HFFc6 (cell line): ENCODE measurements at regions not wholly inside any gene's neighbourhood (a gene's known extent, or its start where the extent isn't known, plus 50 kb on each side); places are given as distances from the start of the nearest gene placed in this dataset.

Source experiments
- DNase-seq: peaks from one replicate; pipeline ENCODE4 v3.0.0-alpha.2; 2018
- H3K27ac Mint-ChIP-seq: 2 replicates; pipeline ENCODE4 v1.8.0; 2020; ENCODE audit warnings: mild to moderate bottlenecking, mixed read lengths
- H3K27me3 Mint-ChIP-seq: 2 replicates; pipeline ENCODE4 v1.8.0; 2021; ENCODE audit warnings: mild to moderate bottlenecking, moderate library complexity, mixed read lengths; ENCODE audit not compliant: insufficient read depth
- H3K36me3 Mint-ChIP-seq: 2 replicates; pipeline ENCODE4 v1.8.0; 2021; ENCODE audit warnings: low read depth, mixed read lengths
- H3K4me1 Mint-ChIP-seq: 2 replicates; pipeline ENCODE4 v1.8.0; 2020; ENCODE audit warnings: low read depth, mixed read lengths
- H3K4me3 Mint-ChIP-seq: 2 replicates; pipeline ENCODE4 v1.8.0; 2020; ENCODE audit warnings: mild to moderate bottlenecking, moderate library complexity, mixed read lengths
- H3K9me3 Mint-ChIP-seq: 2 replicates; pipeline ENCODE4 v1.8.0; 2020; ENCODE audit warnings: mild to moderate bottlenecking, mixed read lengths
- TF ChIP-seq, protein P1 (sequence below): fragments of 200-600 bp; sonication (generic); IDR thresholded peaks from 2 replicates; pipeline ENCODE4 v1.5.0; 2021; ENCODE audit warnings: antibody characterized with exemption, mild to moderate bottlenecking

DNA sequence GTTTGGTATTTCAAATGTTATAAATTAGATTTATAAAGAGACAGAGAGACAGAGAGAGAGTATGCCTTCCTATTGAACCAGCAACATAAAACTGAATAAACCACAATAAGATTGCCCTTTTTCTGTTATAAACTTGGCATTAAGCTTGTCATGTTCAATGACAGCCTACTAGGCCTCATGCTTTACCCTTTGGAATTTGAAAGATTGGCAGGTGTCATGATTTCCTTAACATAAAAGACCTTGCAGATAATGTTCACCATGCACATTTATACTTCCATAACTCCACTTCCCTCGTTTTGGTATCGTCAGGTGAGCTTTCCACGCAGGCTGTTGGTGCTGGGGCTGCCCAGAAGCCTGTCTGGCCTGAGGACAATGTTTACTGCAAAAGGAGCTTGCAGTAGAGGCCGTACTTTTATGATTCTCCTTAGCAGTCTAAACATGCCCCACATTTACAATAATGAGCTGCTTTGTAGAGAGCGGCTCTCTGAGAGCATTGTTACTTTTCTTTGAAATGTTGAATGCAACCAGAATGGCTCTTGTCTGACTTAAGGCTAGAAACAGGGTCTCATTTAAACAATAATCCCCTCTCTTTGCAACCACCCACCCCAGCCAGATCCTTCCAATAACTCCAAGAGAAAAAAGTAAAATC, 379.1 kb upstream of the ATP5MC3 start:
- DNase-seq = no peak
- TF ChIP-seq, protein P1, sequence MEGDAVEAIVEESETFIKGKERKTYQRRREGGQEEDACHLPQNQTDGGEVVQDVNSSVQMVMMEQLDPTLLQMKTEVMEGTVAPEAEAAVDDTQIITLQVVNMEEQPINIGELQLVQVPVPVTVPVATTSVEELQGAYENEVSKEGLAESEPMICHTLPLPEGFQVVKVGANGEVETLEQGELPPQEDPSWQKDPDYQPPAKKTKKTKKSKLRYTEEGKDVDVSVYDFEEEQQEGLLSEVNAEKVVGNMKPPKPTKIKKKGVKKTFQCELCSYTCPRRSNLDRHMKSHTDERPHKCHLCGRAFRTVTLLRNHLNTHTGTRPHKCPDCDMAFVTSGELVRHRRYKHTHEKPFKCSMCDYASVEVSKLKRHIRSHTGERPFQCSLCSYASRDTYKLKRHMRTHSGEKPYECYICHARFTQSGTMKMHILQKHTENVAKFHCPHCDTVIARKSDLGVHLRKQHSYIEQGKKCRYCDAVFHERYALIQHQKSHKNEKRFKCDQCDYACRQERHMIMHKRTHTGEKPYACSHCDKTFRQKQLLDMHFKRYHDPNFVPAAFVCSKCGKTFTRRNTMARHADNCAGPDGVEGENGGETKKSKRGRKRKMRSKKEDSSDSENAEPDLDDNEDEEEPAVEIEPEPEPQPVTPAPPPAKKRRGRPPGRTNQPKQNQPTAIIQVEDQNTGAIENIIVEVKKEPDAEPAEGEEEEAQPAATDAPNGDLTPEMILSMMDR = no peak
- H3K4me1 Mint-ChIP-seq = no peaks in the 10 kb centered on the region
- no peak overlapping the region for H3K4me3 Mint-ChIP-seq
- H3K27ac Mint-ChIP-seq = no peak overlapping the region
- H3K36me3 Mint-ChIP-seq = no peaks in the 10 kb centered on the region
- peaks cover 6% of the 10 kb centered on the region for H3K9me3 Mint-ChIP-seq
- no peaks in the 10 kb centered on the region; the same call in 1 of the 2 replicates for H3K27me3 Mint-ChIP-seq

DNA sequence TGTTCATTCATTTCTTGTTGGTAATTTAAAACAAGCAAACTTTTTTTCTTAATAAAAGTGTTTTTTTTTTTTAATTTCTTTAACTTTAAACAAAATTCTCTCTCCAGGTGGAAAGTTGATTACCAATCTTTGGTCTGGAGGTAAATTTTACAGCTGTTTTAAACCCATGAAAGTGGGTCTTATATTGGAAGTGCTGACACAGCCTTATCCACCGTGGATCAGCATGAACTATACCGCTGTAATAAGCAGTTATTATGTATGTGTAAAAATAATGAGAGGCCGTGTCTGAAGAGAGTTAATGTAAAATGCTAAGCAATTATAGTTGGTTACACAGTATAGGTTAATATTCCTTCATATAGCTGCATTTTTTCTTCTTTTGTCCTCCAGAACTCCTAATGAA, 378.1 kb upstream of the ATP5MC3 start:
- TF ChIP-seq, protein P1 = no peak
- H3K4me3 Mint-ChIP-seq = no peak overlapping the region

GRCh38 chr2:175557810-175558377, 376.4 kb upstream of the ATP5MC3 start:
- H3K4me1 Mint-ChIP-seq = no peaks in the 10 kb centered on the region
- H3K9me3 Mint-ChIP-seq = peaks cover 12% of the 10 kb centered on the region
- H3K27ac Mint-ChIP-seq = no peak overlapping the region
- H3K27me3 Mint-ChIP-seq = no peaks in the 10 kb centered on the region; the same call in none of the 2 replicates
- TF ChIP-seq, protein P1 = no peak
- DNase-seq = no peak
- no peak overlapping the region for H3K4me3 Mint-ChIP-seq
- H3K36me3 Mint-ChIP-seq = no peaks in the 10 kb centered on the region

More for the DNA sequence above, 378.1 kb upstream of the ATP5MC3 start:
- Mint-ChIP-seq H3K36me3 (no peaks in the 10 kb centered on the region), H3K9me3 (peaks cover 8% of the 10 kb centered on the region), H3K4me1 (no peaks in the 10 kb centered on the region), H3K27me3 (no peaks in the 10 kb centered on the region; the same call in 1 of the 2 replicates), H3K27ac (no peak overlapping the region)
- DNase-seq = no peak

- TF ChIP-seq, protein P1 = no peak
- H3K9me3 Mint-ChIP-seq = peaks cover 28% of the 10 kb centered on the region
- peaks cover 3% of the 10 kb centered on the region; the same call in 1 of the 2 replicates for H3K36me3 Mint-ChIP-seq
- H3K4me1 Mint-ChIP-seq = no peaks in the 10 kb centered on the region
- no peak overlapping the region for H3K4me3 Mint-ChIP-seq
- DNase-seq = no peak
- no peaks in the 10 kb centered on the region; the same call in none of the 2 replicates for H3K27me3 Mint-ChIP-seq
- H3K27ac Mint-ChIP-seq = no peak overlapping the region
Measured at GRCh38 chr2:175553910-175554309, 372.4 kb upstream of the ATP5MC3 start.

- no peak overlapping the region for H3K27ac Mint-ChIP-seq
- TF ChIP-seq, protein P1 = no peak
- DNase-seq = no peak
- no peaks in the 10 kb centered on the region; the same call in none of the 2 replicates for H3K27me3 Mint-ChIP-seq
- H3K36me3 Mint-ChIP-seq = peaks cover 5% of the 10 kb centered on the region; the same call in 1 of the 2 replicates
- no peaks in the 10 kb centered on the region for H3K4me1 Mint-ChIP-seq
- H3K9me3 Mint-ChIP-seq = peaks cover 30% of the 10 kb centered on the region
- H3K4me3 Mint-ChIP-seq = no peak overlapping the region
Measured at GRCh38 chr2:175552902-175553301, 371.4 kb upstream of the ATP5MC3 start.
